ENCODE measurements at regions not wholly inside any gene's neighbourhood (a gene's known extent, or its start where the extent isn't known, plus 50 kb on each side); places are given as distances from the start of the nearest gene placed in this dataset.

- no peak for TF ChIP-seq CTCF (IDR thresholded peaks at IDR 0.05; ENCODE audit: extremely low read depth, low read depth, low read length)
- no peak for DNase-seq (ENCODE audit: insufficient read length, low spot score, missing footprints)
- no peaks in the 10 kb centered on the region for H3K4me1 ChIP-seq (ENCODE audit: insufficient read depth, low read length)
- no peak overlapping the region for H3K4me2 ChIP-seq (ENCODE audit: insufficient read depth, low read length)
- H3K27me3 ChIP-seq (ENCODE audit: insufficient read depth, low read length): no peaks in the 10 kb centered on the region
- no peak overlapping the region for H3K4me3 ChIP-seq (ENCODE audit: insufficient read depth, low read length)
- H3K9me3 ChIP-seq (ENCODE audit: low read depth, low read length): no peaks in the 10 kb centered on the region
- no peaks in the 10 kb centered on the region for H3K79me2 ChIP-seq (ENCODE audit: insufficient read depth, low read length)
- H3K36me3 ChIP-seq (ENCODE audit: insufficient read depth, low read length): no peaks in the 10 kb centered on the region
- H2AFZ ChIP-seq (ENCODE audit: low read length): no peak overlapping the region
- no peaks in the 10 kb centered on the region for H4K20me1 ChIP-seq (ENCODE audit: insufficient read depth, low read length)
- no peak overlapping the region for H3K27ac ChIP-seq (ENCODE audit: low read depth, low read length)
Measured at GRCh38 chr14:85867450-85867849, 337.5 kb downstream of the FLRT2 start.

GRCh38 chr14:85865701-85866100, 335.8 kb downstream of the FLRT2 start:
- H3K4me3 ChIP-seq (ENCODE audit: insufficient read depth, low read length): no peak overlapping the region
- DNase-seq (ENCODE audit: insufficient read length, low spot score, missing footprints): no peak
- H3K79me2 ChIP-seq (ENCODE audit: insufficient read depth, low read length): no peaks in the 10 kb centered on the region
- no peaks in the 10 kb centered on the region for H3K4me1 ChIP-seq (ENCODE audit: insufficient read depth, low read length)
- H4K20me1 ChIP-seq (ENCODE audit: insufficient read depth, low read length): no peaks in the 10 kb centered on the region
- no peaks in the 10 kb centered on the region for H3K27me3 ChIP-seq (ENCODE audit: insufficient read depth, low read length)
- no peaks in the 10 kb centered on the region for H3K36me3 ChIP-seq (ENCODE audit: insufficient read depth, low read length)
- no peaks in the 10 kb centered on the region for H3K9me3 ChIP-seq (ENCODE audit: low read depth, low read length)
- H3K27ac ChIP-seq (ENCODE audit: low read depth, low read length): no peak overlapping the region
- no peak for TF ChIP-seq CTCF (IDR thresholded peaks at IDR 0.05; ENCODE audit: extremely low read depth, low read depth, low read length)
- no peak overlapping the region for H2AFZ ChIP-seq (ENCODE audit: low read length)
- no peak overlapping the region for H3K4me2 ChIP-seq (ENCODE audit: insufficient read depth, low read length)

GRCh38 chr14:85858634-85859033, 328.7 kb downstream of the FLRT2 start:
- no peaks in the 10 kb centered on the region for H4K20me1 ChIP-seq (ENCODE audit: insufficient read depth, low read length)
- H3K79me2 ChIP-seq (ENCODE audit: insufficient read depth, low read length): no peaks in the 10 kb centered on the region
- TF ChIP-seq CTCF (IDR thresholded peaks at IDR 0.05; ENCODE audit: extremely low read depth, low read depth, low read length): no peak
- H3K9me3 ChIP-seq (ENCODE audit: low read depth, low read length): no peaks in the 10 kb centered on the region
- H3K27ac ChIP-seq (ENCODE audit: low read depth, low read length): no peak overlapping the region
- no peak for DNase-seq (ENCODE audit: insufficient read length, low spot score, missing footprints)
- H3K4me3 ChIP-seq (ENCODE audit: insufficient read depth, low read length): no peak overlapping the region
- H3K36me3 ChIP-seq (ENCODE audit: insufficient read depth, low read length): no peaks in the 10 kb centered on the region
- no peaks in the 10 kb centered on the region for H3K27me3 ChIP-seq (ENCODE audit: insufficient read depth, low read length)
- no peaks in the 10 kb centered on the region for H3K4me1 ChIP-seq (ENCODE audit: insufficient read depth, low read length)
- no peak overlapping the region for H2AFZ ChIP-seq (ENCODE audit: low read length)
- no peak overlapping the region for H3K4me2 ChIP-seq (ENCODE audit: insufficient read depth, low read length)

GRCh38 chr14:85856430-85856829, 326.5 kb downstream of the FLRT2 start:
- H3K4me2 ChIP-seq (ENCODE audit: insufficient read depth, low read length): no peak overlapping the region
- no peaks in the 10 kb centered on the region for H3K36me3 ChIP-seq (ENCODE audit: insufficient read depth, low read length)
- no peaks in the 10 kb centered on the region for H3K4me1 ChIP-seq (ENCODE audit: insufficient read depth, low read length)
- no peaks in the 10 kb centered on the region for H4K20me1 ChIP-seq (ENCODE audit: insufficient read depth, low read length)
- DNase-seq (ENCODE audit: insufficient read length, low spot score, missing footprints): no peak
- no peaks in the 10 kb centered on the region for H3K9me3 ChIP-seq (ENCODE audit: low read depth, low read length)
- H3K4me3 ChIP-seq (ENCODE audit: insufficient read depth, low read length): no peak overlapping the region
- no peaks in the 10 kb centered on the region for H3K79me2 ChIP-seq (ENCODE audit: insufficient read depth, low read length)
- H3K27me3 ChIP-seq (ENCODE audit: insufficient read depth, low read length): no peaks in the 10 kb centered on the region
- peak; percentile 21 for TF ChIP-seq CTCF (IDR thresholded peaks at IDR 0.05; ENCODE audit: extremely low read depth, low read depth, low read length)
- H3K27ac ChIP-seq (ENCODE audit: low read depth, low read length): no peak overlapping the region
- no peak overlapping the region for H2AFZ ChIP-seq (ENCODE audit: low read length)
